ENCODE measurements at regions not wholly inside any gene's neighbourhood (a gene's known extent, or its start where the extent isn't known, plus 50 kb on each side); places are given as distances from the start of the nearest gene placed in this dataset.

DNA sequence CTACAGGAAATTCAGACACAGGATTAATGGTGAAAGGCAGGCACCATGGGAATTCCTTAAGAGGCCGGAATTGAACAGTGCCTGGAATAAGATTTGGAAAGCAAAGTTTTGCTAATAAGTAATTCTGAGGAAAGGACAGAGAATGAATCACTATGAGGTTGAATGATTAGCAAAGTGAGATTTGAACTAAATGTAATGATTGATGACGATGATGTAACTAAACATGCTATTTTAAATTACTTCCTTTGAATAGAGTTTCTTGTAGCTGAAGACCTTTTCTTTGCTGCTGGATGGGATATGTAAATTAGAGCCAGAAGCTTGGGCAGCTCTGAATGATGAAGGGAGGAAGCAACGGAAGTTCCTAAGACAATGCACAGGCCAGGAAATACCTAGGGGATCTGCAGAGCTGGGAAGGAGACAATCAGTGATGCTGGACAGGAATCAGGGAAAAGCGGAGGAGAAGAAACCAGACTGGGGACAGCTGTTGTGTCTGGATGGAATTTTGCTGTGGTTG lies 482.0 kb downstream of the PSAT1 start:
- no peak for TF ChIP-seq SUZ12 (IDR thresholded peaks at IDR 0.05)
- TF ChIP-seq, protein P1, sequence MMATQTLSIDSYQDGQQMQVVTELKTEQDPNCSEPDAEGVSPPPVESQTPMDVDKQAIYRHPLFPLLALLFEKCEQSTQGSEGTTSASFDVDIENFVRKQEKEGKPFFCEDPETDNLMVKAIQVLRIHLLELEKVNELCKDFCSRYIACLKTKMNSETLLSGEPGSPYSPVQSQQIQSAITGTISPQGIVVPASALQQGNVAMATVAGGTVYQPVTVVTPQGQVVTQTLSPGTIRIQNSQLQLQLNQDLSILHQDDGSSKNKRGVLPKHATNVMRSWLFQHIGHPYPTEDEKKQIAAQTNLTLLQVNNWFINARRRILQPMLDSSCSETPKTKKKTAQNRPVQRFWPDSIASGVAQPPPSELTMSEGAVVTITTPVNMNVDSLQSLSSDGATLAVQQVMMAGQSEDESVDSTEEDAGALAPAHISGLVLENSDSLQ (IDR thresholded peaks at IDR 0.05), result no peak
- TF ChIP-seq SP1 (IDR thresholded peaks at IDR 0.05), result no peak
- TF ChIP-seq NFRKB (IDR thresholded peaks at IDR 0.05), result no peak
- no peak for TF ChIP-seq TARDBP (IDR thresholded peaks at IDR 0.05)
- TF ChIP-seq FOXK2 (IDR thresholded peaks at IDR 0.05), result no peak
- no peak for TF ChIP-seq BHLHE40 (IDR thresholded peaks at IDR 0.05; ENCODE audit: borderline replicate concordance)
- TF ChIP-seq FOXM1 (IDR thresholded peaks at IDR 0.05; ENCODE audit: borderline replicate concordance), result no peak
